Mesothelial cell of epicardium (in vitro differentiated cells): ENCODE measurements at regions not wholly inside any gene's neighbourhood (a gene's known extent, or its start where the extent isn't known, plus 50 kb on each side); places are given as distances from the start of the nearest gene placed in this dataset.

Experiments
- DNase-seq, 2 experiments: peaks; one replicate each; pipeline ENCODE4 v3.0.0; 2021; ENCODE audit warnings: low spot score in 2 of 2; ENCODE audit not compliant: unreplicated experiment in 2 of 2
- H3K27ac Mint-ChIP-seq: 2 replicates; pipeline ENCODE4 v1.8.0; 2021; ENCODE audit warnings: mixed read lengths
- H3K27me3 Mint-ChIP-seq: 2 replicates; pipeline ENCODE4 v1.8.0; 2021; ENCODE audit warnings: low read depth, mixed read lengths
- H3K36me3 Mint-ChIP-seq: 2 replicates; pipeline ENCODE4 v1.8.0; 2021; ENCODE audit warnings: mixed read lengths
- H3K4me1 Mint-ChIP-seq: 2 replicates; pipeline ENCODE4 v1.8.0; 2021; ENCODE audit warnings: mixed read lengths
- H3K4me3 Mint-ChIP-seq: 2 replicates; pipeline ENCODE4 v1.8.0; 2021; ENCODE audit warnings: mild to moderate bottlenecking, moderate library complexity, mixed read lengths
- H3K9me3 Mint-ChIP-seq: 2 replicates; pipeline ENCODE4 v1.8.0; 2021; ENCODE audit warnings: mixed read lengths
- TF ChIP-seq, protein P1 (sequence below): fragments of 200-600 bp; sonication (generic); IDR thresholded peaks from one replicate; pipeline ENCODE4 v1.5.0; 2021; ENCODE audit warnings: antibody characterized with exemption; ENCODE audit not compliant: unreplicated experiment

- H3K27ac Mint-ChIP-seq: no peak overlapping the region
- no peaks in the 10 kb centered on the region for H3K4me1 Mint-ChIP-seq
- TF ChIP-seq, protein P1, sequence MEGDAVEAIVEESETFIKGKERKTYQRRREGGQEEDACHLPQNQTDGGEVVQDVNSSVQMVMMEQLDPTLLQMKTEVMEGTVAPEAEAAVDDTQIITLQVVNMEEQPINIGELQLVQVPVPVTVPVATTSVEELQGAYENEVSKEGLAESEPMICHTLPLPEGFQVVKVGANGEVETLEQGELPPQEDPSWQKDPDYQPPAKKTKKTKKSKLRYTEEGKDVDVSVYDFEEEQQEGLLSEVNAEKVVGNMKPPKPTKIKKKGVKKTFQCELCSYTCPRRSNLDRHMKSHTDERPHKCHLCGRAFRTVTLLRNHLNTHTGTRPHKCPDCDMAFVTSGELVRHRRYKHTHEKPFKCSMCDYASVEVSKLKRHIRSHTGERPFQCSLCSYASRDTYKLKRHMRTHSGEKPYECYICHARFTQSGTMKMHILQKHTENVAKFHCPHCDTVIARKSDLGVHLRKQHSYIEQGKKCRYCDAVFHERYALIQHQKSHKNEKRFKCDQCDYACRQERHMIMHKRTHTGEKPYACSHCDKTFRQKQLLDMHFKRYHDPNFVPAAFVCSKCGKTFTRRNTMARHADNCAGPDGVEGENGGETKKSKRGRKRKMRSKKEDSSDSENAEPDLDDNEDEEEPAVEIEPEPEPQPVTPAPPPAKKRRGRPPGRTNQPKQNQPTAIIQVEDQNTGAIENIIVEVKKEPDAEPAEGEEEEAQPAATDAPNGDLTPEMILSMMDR: no peak
- no peaks in the 10 kb centered on the region for H3K9me3 Mint-ChIP-seq
- peaks cover 16% of the 10 kb centered on the region for H3K27me3 Mint-ChIP-seq
- H3K4me3 Mint-ChIP-seq: no peak overlapping the region
- H3K36me3 Mint-ChIP-seq: no peaks in the 10 kb centered on the region
- no peak for DNase-seq
Measured at GRCh38 chr20:24291014-24291413, 178.4 kb upstream of the SYNDIG1 start.

- H3K27ac Mint-ChIP-seq: no peak overlapping the region
- peaks cover 25% of the 10 kb centered on the region for H3K27me3 Mint-ChIP-seq
- no peaks in the 10 kb centered on the region for H3K36me3 Mint-ChIP-seq
- no peak overlapping the region for H3K4me3 Mint-ChIP-seq
- TF ChIP-seq, protein P1: no peak
- DNase-seq: no peak
- H3K4me1 Mint-ChIP-seq: no peaks in the 10 kb centered on the region
- H3K9me3 Mint-ChIP-seq: no peaks in the 10 kb centered on the region
Measured at GRCh38 chr20:24289737-24290481, 179.5 kb upstream of the SYNDIG1 start.

DNA sequence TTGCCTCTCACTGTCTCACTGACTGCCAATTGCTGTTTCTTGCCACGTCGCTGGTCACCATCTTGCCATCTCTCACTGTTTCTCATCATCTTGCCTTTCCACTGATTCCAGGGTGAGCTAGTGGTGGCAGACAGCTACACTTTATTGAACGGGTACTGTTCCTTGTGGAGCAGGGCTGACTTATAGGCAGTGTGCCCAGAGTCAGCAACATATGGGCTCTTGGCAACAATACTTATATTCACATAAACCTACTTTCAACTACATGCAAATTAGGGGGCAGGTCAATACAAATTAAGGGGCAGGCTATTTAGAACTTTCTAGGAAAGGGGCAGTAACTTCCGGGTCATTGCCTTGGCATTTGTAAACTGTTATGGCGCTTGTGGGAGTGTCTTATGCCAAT, 186.2 kb upstream of the SYNDIG1 start:
- Mint-ChIP-seq H3K27me3 (peaks cover 26% of the 10 kb centered on the region), H3K36me3 (no peaks in the 10 kb centered on the region), H3K9me3 (no peaks in the 10 kb centered on the region), H3K4me3 (no peak overlapping the region), H3K27ac (no peak overlapping the region), H3K4me1 (no peaks in the 10 kb centered on the region)
- TF ChIP-seq, protein P1: no peak
- DNase-seq: no peak

GRCh38 chr20:24277196-24277595, 192.2 kb upstream of the SYNDIG1 start:
- peaks cover 28% of the 10 kb centered on the region for H3K27me3 Mint-ChIP-seq
- peaks cover 2% of the 10 kb centered on the region for H3K4me1 Mint-ChIP-seq
- no peak overlapping the region for H3K4me3 Mint-ChIP-seq
- H3K9me3 Mint-ChIP-seq: peaks cover 13% of the 10 kb centered on the region
- TF ChIP-seq, protein P1: no peak
- DNase-seq: no peak
- no peak overlapping the region for H3K27ac Mint-ChIP-seq
- no peaks in the 10 kb centered on the region for H3K36me3 Mint-ChIP-seq

DNA sequence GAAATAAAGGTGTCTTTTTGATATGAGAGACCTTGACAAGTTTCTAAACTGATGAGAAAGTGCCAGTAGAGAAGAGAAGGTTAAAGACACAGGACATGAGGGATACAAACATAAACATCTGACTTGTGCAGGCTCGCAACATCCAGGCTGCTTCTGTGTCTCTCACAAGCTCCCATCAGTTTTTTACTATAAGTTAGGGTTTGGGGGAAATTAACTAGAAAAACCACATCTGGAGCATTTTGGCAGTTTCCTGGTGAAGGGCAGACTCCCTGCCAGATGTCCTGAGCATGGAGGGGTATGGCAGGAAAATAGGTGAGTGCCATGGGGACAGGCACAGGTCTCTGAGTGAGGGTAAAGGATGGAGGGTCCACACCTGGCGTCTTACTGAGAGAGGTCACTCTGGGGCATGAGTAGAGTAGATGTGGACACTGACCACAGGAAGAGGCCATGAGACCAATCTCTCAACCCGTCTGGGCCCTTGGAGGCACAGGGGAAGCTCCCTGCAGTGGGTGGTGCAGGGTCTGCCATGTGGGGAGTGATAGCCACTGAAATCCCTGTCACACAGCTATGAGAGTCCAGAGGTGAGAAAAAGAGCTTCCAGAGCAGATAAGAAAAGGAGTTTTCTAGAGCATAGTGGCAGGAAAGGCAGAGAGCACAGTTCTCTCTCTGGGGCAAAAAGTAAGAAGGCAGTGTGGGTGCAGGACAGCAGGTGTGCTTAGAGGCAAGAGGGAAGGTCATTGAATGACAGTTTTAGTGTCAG, 193.3 kb upstream of the SYNDIG1 start:
- Mint-ChIP-seq H3K36me3 (no peaks in the 10 kb centered on the region), H3K27ac (no peak overlapping the region), H3K27me3 (peaks cover 28% of the 10 kb centered on the region), H3K4me3 (no peak overlapping the region), H3K9me3 (peaks cover 14% of the 10 kb centered on the region), H3K4me1 (peaks cover 2% of the 10 kb centered on the region)
- no peak for DNase-seq
- TF ChIP-seq, protein P1: no peak
